ENCODE measurements at regions not wholly inside any gene's neighbourhood (a gene's known extent, or its start where the extent isn't known, plus 50 kb on each side); places are given as distances from the start of the nearest gene placed in this dataset.

GRCh38 chr6:167673946-167674345 is 152.8 kb upstream of the AFDN start:
- TF ChIP-seq YY1 (IDR thresholded peaks at IDR 0.05; ENCODE audit: insufficient read depth, insufficient read length) = no peak
- TF ChIP-seq ZNF274 (IDR thresholded peaks at IDR 0.05; ENCODE audit: low read depth, low read length) = no peak

All from NT2/D1 (cell line).